ENCODE measurements at regions not wholly inside any gene's neighbourhood (a gene's known extent, or its start where the extent isn't known, plus 50 kb on each side); places are given as distances from the start of the nearest gene placed in this dataset.

- H3K27ac Mint-ChIP-seq: no peak overlapping the region
These were observed 187.1 kb upstream of the CEP162 start for GRCh38 chr6:84414531-84414930.

GRCh38 chr6:84411060-84411629 is 183.7 kb upstream of the CEP162 start:
- Histone ChIP-seq H3K4me1 (ENCODE audit: control insufficient read depth, insufficient read depth, low read length) (no peaks in the 10 kb centered on the region), H3K9ac (ENCODE audit: extremely low read depth, low read length, poor library complexity, severe bottlenecking) (no peak overlapping the region), H3K9me3 (ENCODE audit: control insufficient read depth, low read length) (no peaks in the 10 kb centered on the region), H3K4me3 (ENCODE audit: low read length) (no peak overlapping the region), H3K27ac (ENCODE audit: low read depth, low read length) (no peak overlapping the region), H3K36me3 (ENCODE audit: control insufficient read depth, insufficient read depth, low read length) (no peaks in the 10 kb centered on the region), H3K27me3 (ENCODE audit: control insufficient read depth, insufficient read depth, low read length, poor library complexity, severe bottlenecking) (no peaks in the 10 kb centered on the region)
- Mint-ChIP-seq H3K27me3 (ENCODE audit: insufficient read depth) (no peaks in the 10 kb centered on the region), H3K4me1 (peaks cover 7% of the 10 kb centered on the region), H3K9me3 (no peaks in the 10 kb centered on the region), H3K27ac (no peak overlapping the region), H3K36me3 (ENCODE audit: low read depth) (no peaks in the 10 kb centered on the region), H3K4me3 (no peak overlapping the region)
- DNase-seq: no peak
- TF ChIP-seq CTCF (conservative IDR thresholded peaks at IDR 0.05): no peak
- 74 to 100% methylated on average over 1 of the region's 1 CpG for WGBS, 2 experiments (ENCODE audit: insufficient coverage in 1 of 2, insufficient read length in 1 of 2)

More at GRCh38 chr6:84414531-84414930, 187.1 kb upstream of the CEP162 start:
- DNase-seq: no peak
- TF ChIP-seq CTCF (conservative IDR thresholded peaks at IDR 0.05): no peak
- 98 to 100% methylated on average over 5 to 6 of the region's 6 CpGs for WGBS, 2 experiments (ENCODE audit: insufficient coverage in 1 of 2, insufficient read length in 1 of 2)
- peaks cover 7% of the 10 kb centered on the region for H3K4me1 Mint-ChIP-seq
- Histone ChIP-seq H3K36me3 (ENCODE audit: control insufficient read depth, insufficient read depth, low read length) (no peaks in the 10 kb centered on the region), H3K9me3 (ENCODE audit: control insufficient read depth, low read length) (no peaks in the 10 kb centered on the region), H3K27ac (ENCODE audit: low read depth, low read length) (no peak overlapping the region), H3K27me3 (ENCODE audit: control insufficient read depth, insufficient read depth, low read length, poor library complexity, severe bottlenecking) (no peaks in the 10 kb centered on the region), H3K9ac (ENCODE audit: extremely low read depth, low read length, poor library complexity, severe bottlenecking) (no peak overlapping the region), H3K4me1 (ENCODE audit: control insufficient read depth, insufficient read depth, low read length) (no peaks in the 10 kb centered on the region), H3K4me3 (ENCODE audit: low read length) (no peak overlapping the region)
- no peaks in the 10 kb centered on the region for H3K9me3 Mint-ChIP-seq
- no peaks in the 10 kb centered on the region for H3K36me3 Mint-ChIP-seq (ENCODE audit: low read depth)
- no peaks in the 10 kb centered on the region for H3K27me3 Mint-ChIP-seq (ENCODE audit: insufficient read depth)
- no peak overlapping the region for H3K4me3 Mint-ChIP-seq

- H3K27ac ChIP-seq (ENCODE audit: low read depth, low read length): no peak overlapping the region
- no peaks in the 10 kb centered on the region for H3K36me3 Mint-ChIP-seq (ENCODE audit: low read depth)
- no peaks in the 10 kb centered on the region for H3K27me3 ChIP-seq (ENCODE audit: control insufficient read depth, insufficient read depth, low read length, poor library complexity, severe bottlenecking)
- TF ChIP-seq CTCF (conservative IDR thresholded peaks at IDR 0.05): no peak
- H3K27ac Mint-ChIP-seq: no peak overlapping the region
- no CpG with 5 or more reads among the region's 1 CpG for WGBS, 2 experiments (ENCODE audit: insufficient coverage in 1 of 2, insufficient read length in 1 of 2)
- no peaks in the 10 kb centered on the region for H3K9me3 ChIP-seq (ENCODE audit: control insufficient read depth, low read length)
- H3K4me3 ChIP-seq (ENCODE audit: low read length): no peak overlapping the region
- no peaks in the 10 kb centered on the region for H3K4me1 Mint-ChIP-seq
- H3K27me3 Mint-ChIP-seq (ENCODE audit: insufficient read depth): no peaks in the 10 kb centered on the region
- no peak overlapping the region for H3K4me3 Mint-ChIP-seq
- H3K4me1 ChIP-seq (ENCODE audit: control insufficient read depth, insufficient read depth, low read length): no peaks in the 10 kb centered on the region
- no peaks in the 10 kb centered on the region for H3K36me3 ChIP-seq (ENCODE audit: control insufficient read depth, insufficient read depth, low read length)
- no peak overlapping the region for H3K9ac ChIP-seq (ENCODE audit: extremely low read depth, low read length, poor library complexity, severe bottlenecking)
- no peak for DNase-seq
- no peaks in the 10 kb centered on the region for H3K9me3 Mint-ChIP-seq
These were observed 182.5 kb upstream of the CEP162 start for GRCh38 chr6:84409911-84410310.
